GM12892 (cell line): ENCODE measurements at regions not wholly inside any gene's neighbourhood (a gene's known extent, or its start where the extent isn't known, plus 50 kb on each side); places are given as distances from the start of the nearest gene placed in this dataset.

ENCODE experiments used
- POLR2A ChIP-seq: IDR thresholded peaks from 2 replicates; pipeline ENCODE4 v1.6.1; 2011; ENCODE audit warnings: low read depth, low read length, control low read depth
- POLR2AphosphoS5 ChIP-seq: IDR thresholded peaks from 2 replicates; pipeline ENCODE4 v1.6.1; 2011; ENCODE audit warnings: low read depth, low read length, control low read depth
- TAF1 ChIP-seq: IDR thresholded peaks from 2 replicates; pipeline ENCODE4 v1.6.1; 2011; ENCODE audit warnings: low read depth, mild to moderate bottlenecking, control low read depth, low read length, borderline replicate concordance

DNA sequence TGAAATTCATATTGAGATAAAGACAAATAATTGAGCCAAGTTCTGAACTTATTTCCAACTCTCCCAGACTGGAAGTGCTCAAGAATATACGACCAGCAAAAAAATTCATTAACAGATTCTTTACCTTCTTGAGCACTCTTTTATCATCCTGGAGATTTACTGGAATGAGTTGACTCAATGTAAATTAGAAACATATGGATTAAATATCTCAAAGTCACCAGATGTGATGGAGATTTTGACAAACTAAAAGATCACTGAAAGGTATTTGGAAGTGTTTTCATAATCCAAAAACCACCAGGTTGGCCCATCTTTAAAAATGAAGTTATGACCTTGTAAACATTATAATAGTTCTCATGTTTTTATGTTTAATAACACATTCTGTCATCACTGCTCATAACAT is 433.2 kb upstream of the RASGRP1 start:
- no peak for TF ChIP-seq POLR2AphosphoS5
- TF ChIP-seq POLR2A: no peak
- no peak for TF ChIP-seq TAF1
